A549 (cell line): ENCODE measurements at regions not wholly inside any gene's neighbourhood (a gene's known extent, or its start where the extent isn't known, plus 50 kb on each side); places are given as distances from the start of the nearest gene placed in this dataset.

Experiments used
- CHD2 ChIP-seq: fragments of 150-350 bp; IDR thresholded peaks from 2 replicates; pipeline ENCODE4 v1.6.1; 2014; ENCODE audit warnings: low read length; ENCODE audit not compliant: partially characterized antibody
- CTCF ChIP-seq: fragments of >200 bp; sonication (Bioruptor Twin); formaldehyde crosslinking; IDR thresholded peaks from 3 replicates; pipeline ENCODE4 v1.5.1; 2016
- MAFK ChIP-seq: fragments of 450-650 bp; IDR thresholded peaks from 2 replicates; pipeline ENCODE4 v1.6.1; 2014; ENCODE audit not compliant: partially characterized antibody
- RAD21 ChIP-seq, 2 experiments: fragments of >200 bp in 1 of 2; sonication (Bioruptor Twin) in 1 of 2; formaldehyde crosslinking in 1 of 2; IDR thresholded peaks in 1 of 2; conservative IDR thresholded peaks in 1 of 2; 2 replicates in 1 of 2; 3 replicates in 1 of 2; pipeline ENCODE4 v1.6.1; 2012 to 2018; ENCODE audit warnings: inconsistent platforms in 1 of 2
- REST ChIP-seq: fragments of 200-600 bp; sonication (generic); IDR thresholded peaks from 2 replicates; pipeline ENCODE4 v1.6.1; 2016; ENCODE audit warnings: antibody characterized with exemption, mild to moderate bottlenecking, moderate library complexity

- TF ChIP-seq CHD2, result no peak
- TF ChIP-seq RAD21 (conservative IDR thresholded peaks at IDR 0.05 in 1 of 2, IDR thresholded peaks at IDR 0.05 in 1 of 2), result no peak
- no peak for TF ChIP-seq REST
- no peak for TF ChIP-seq CTCF
- no peak for TF ChIP-seq MAFK
Measured at GRCh38 chr2:117635481-117635880, 179.0 kb upstream of the DDX18 start.
